DOHH2 (cell line): ENCODE measurements at regions not wholly inside any gene's neighbourhood (a gene's known extent, or its start where the extent isn't known, plus 50 kb on each side); places are given as distances from the start of the nearest gene placed in this dataset.

Experiments used
- EZH2phosphoT487 ChIP-seq: fragments of 200-600 bp; sonication (generic); IDR thresholded peaks from 2 replicates; pipeline ENCODE4 v1.6.1; 2017; ENCODE audit warnings: borderline replicate concordance, mild to moderate bottlenecking, antibody characterized with exemption, low read length, moderate library complexity, mixed read lengths
- TF ChIP-seq, protein P1 (sequence below): fragments of 200-600 bp; sonication (generic); IDR thresholded peaks from one replicate; pipeline ENCODE4 v1.5.1; 2014; ENCODE audit warnings: antibody characterized with exemption, mild to moderate bottlenecking, low read depth, low read length; ENCODE audit not compliant: poor library complexity, severe bottlenecking

DNA sequence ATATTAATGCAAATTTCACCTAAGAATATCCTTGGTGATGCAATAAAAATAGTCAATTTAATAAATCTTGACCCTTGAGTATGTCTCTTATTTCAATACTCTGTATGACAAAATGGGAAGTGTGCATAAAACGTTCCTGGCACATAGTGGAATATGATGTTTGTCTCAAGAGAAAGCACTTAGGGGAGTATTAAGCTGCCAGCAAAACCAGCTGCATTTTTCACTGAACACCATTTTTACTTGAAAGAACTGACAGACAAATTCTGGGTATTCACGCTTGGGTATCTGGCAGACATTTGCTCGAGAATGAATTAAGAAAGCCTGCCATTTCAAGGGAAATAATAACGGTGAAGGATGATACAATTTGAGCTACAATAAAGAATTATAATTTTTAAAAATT lies 364.8 kb downstream of the SOX9 start:
- TF ChIP-seq, protein P1, sequence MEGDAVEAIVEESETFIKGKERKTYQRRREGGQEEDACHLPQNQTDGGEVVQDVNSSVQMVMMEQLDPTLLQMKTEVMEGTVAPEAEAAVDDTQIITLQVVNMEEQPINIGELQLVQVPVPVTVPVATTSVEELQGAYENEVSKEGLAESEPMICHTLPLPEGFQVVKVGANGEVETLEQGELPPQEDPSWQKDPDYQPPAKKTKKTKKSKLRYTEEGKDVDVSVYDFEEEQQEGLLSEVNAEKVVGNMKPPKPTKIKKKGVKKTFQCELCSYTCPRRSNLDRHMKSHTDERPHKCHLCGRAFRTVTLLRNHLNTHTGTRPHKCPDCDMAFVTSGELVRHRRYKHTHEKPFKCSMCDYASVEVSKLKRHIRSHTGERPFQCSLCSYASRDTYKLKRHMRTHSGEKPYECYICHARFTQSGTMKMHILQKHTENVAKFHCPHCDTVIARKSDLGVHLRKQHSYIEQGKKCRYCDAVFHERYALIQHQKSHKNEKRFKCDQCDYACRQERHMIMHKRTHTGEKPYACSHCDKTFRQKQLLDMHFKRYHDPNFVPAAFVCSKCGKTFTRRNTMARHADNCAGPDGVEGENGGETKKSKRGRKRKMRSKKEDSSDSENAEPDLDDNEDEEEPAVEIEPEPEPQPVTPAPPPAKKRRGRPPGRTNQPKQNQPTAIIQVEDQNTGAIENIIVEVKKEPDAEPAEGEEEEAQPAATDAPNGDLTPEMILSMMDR: no peak
- TF ChIP-seq EZH2phosphoT487: no peak
